HepG2 (cell line): ENCODE measurements at regions not wholly inside any gene's neighbourhood (a gene's known extent, or its start where the extent isn't known, plus 50 kb on each side); places are given as distances from the start of the nearest gene placed in this dataset.

ENCODE experiments used
- ATAC-seq: fragments of 200-7000 bp; cut with Tn5 transposase; 3 replicates; pipeline ENCODE4 v1.9.1; 2020; ENCODE audit warnings: mild to moderate bottlenecking, moderate library complexity
- BruUV-seq: library from RNA; stranded (reverse); fragments of 400-500 nt; replicated peaks from 2 replicates; lab custom pipeline; 2021; lab: Mats Ljungman, UMichigan
- CTCF ChIA-PET: fragments of 300-600 bp; formaldehyde crosslinking; extraction: SDS; loops from one replicate; lab custom pipeline; 2021; ENCODE audit warnings: low total read pairs, inconsistent platforms, low intra/inter-chr PET ratio; lab: Yijun Ruan, JAX
- POLR2A ChIA-PET: fragments of 350-600 bp; sonication (Branson Sonifier 250); formaldehyde crosslinking; loops from one replicate; lab custom pipeline; 2020; ENCODE audit warnings: antibody characterized with exemption, inconsistent platforms; lab: Yijun Ruan, JAX
- DNase-seq: peaks from one replicate; pipeline ENCODE4 v3.0.0-alpha.2; 2015; ENCODE audit warnings: low spot score
- FAIRE-seq: peaks from 3 replicates; lab custom pipeline; 2011; peaks lifted over from hg19 to GRCh38; lab: Jason Lieb, UNC
- H2AFZ ChIP-seq: one replicate; pipeline ENCODE4 v1.6.1; 2011; ENCODE audit warnings: low read length, inconsistent platforms
- H3K27ac ChIP-seq: fragments of 300-600 bp; 3 replicates; pipeline ENCODE4 v1.8.0; 2011; ENCODE audit warnings: mixed run types, mild to moderate bottlenecking, mixed read lengths, low read length, inconsistent platforms; ENCODE audit not compliant: insufficient read depth; ENCODE audit errors: extremely low read length
- H3K27me3 ChIP-seq, 2 experiments: fragments of 200-600 bp in 1 of 2; 2 replicates in 1 of 2; 3 replicates in 1 of 2; pipeline versions ENCODE4 v1.6.0 to v1.8.0; 2011; ENCODE audit warnings: low read length in 2 of 2, mild to moderate bottlenecking in 2 of 2, moderate library complexity in 2 of 2, inconsistent platforms in 1 of 2; ENCODE audit not compliant: insufficient read depth in 2 of 2, control insufficient read depth in 1 of 2
- H3K36me3 ChIP-seq, 2 experiments: fragments of 200-600 bp in 1 of 2; replicated peaks in 1 of 2; 2 replicates in 1 of 2; 3 replicates in 1 of 2; pipeline versions ENCODE4 v1.5.1 to v1.8.0; 2011; ENCODE audit warnings: low read length in 2 of 2, inconsistent platforms in 1 of 2; ENCODE audit not compliant: insufficient read depth in 2 of 2, control insufficient read depth in 1 of 2
- H3K4me1 ChIP-seq: 2 replicates; pipeline ENCODE4 v1.5.1; 2012; ENCODE audit warnings: low read length, inconsistent platforms; ENCODE audit not compliant: insufficient read depth
- H3K4me2 ChIP-seq: 2 replicates; pipeline ENCODE4 v1.6.0; 2011; ENCODE audit warnings: low read depth, low read length, inconsistent platforms
- H3K4me3 ChIP-seq, 3 experiments: fragments of 200-600 bp in 1 of 3; sonication (generic), shearing (Covaris generic) in 1 of 3; replicated peaks in 1 of 3; 2 replicates each; pipeline ENCODE4 v1.5.1; 2011 to 2016; ENCODE audit warnings: low read length in 3 of 3, inconsistent platforms in 2 of 3, low read depth in 2 of 3, mild to moderate bottlenecking in 2 of 3, control low read depth in 1 of 3, mixed read lengths in 1 of 3; ENCODE audit not compliant: insufficient read depth in 1 of 3
- H3K79me2 ChIP-seq: one replicate; pipeline ENCODE4 v1.6.1; 2011; ENCODE audit warnings: low read length, inconsistent platforms; ENCODE audit not compliant: insufficient read depth
- H3K9ac ChIP-seq: 2 replicates; pipeline ENCODE4 v1.6.0; 2011; ENCODE audit warnings: mild to moderate bottlenecking, low read depth, low read length, inconsistent platforms; ENCODE audit not compliant: insufficient read depth
- H3K9me3 ChIP-seq: 2 replicates; pipeline ENCODE4 v1.5.1; 2012; ENCODE audit warnings: mild to moderate bottlenecking, low read length
- H4K20me1 ChIP-seq: 2 replicates; pipeline ENCODE4 v1.6.0; 2011; ENCODE audit warnings: inconsistent platforms, mild to moderate bottlenecking, low read length, moderate library complexity; ENCODE audit not compliant: insufficient read depth
- CEBPB ChIP-seq: IDR thresholded peaks from 2 replicates; pipeline ENCODE4 v1.6.1; 2011; ENCODE audit warnings: low read depth, low read length, improper control_type of control experiment, borderline replicate concordance
- DNMT3B ChIP-seq: conservative IDR thresholded peaks from 2 replicates; pipeline ENCODE4 v1.6.1; 2016; ENCODE audit warnings: missing biosample characterization, control low read depth
- ZBTB20 ChIP-seq: sonication (generic); formaldehyde crosslinking; IDR thresholded peaks from 2 replicates; pipeline ENCODE4 v1.8.1; 2023; ENCODE audit warnings: missing genetic modification reagents, low read depth, mild to moderate bottlenecking, borderline replicate concordance
- ZBTB7A ChIP-seq: sonication (generic); formaldehyde crosslinking; IDR thresholded peaks from 2 replicates; pipeline ENCODE4 v1.8.0; 2022; ENCODE audit warnings: mild to moderate bottlenecking, missing genetic modification reagents
- ZNF274 ChIP-seq: sonication (generic); formaldehyde crosslinking; IDR thresholded peaks from 2 replicates; pipeline ENCODE4 v1.5.1; 2020; ENCODE audit warnings: mild to moderate bottlenecking, missing genetic modification reagents
- ZNF383 ChIP-seq: sonication (generic); formaldehyde crosslinking; IDR thresholded peaks from 2 replicates; pipeline ENCODE4 v1.4.0; 2020; ENCODE audit warnings: missing genetic modification reagents, mild to moderate bottlenecking, borderline replicate concordance
- ZNF563 ChIP-seq: sonication (generic); formaldehyde crosslinking; IDR thresholded peaks from 2 replicates; pipeline ENCODE4 v1.8.0; 2022; ENCODE audit warnings: mild to moderate bottlenecking, moderate library complexity, missing genetic modification reagents
- WGBS: methylation state at CpG from one replicate; pipeline ENCODE4 v1.1.6; 2017; ENCODE audit warnings: low lambda C conversion rate; 5-methylcytosine and 5-hydroxymethylcytosine counted together
- in situ Hi-C: cut with HindIII; loops from 2 replicates; pipeline ENCODE4 v1.10.0; 2017; ENCODE audit warnings: low pct_unique_long_range_greater_than_20kb; ENCODE audit not compliant: extremely low pct_ligation_motif_present
- intact Hi-C: fragments of 100-400 bp; cut with micrococcal nuclease; formaldehyde crosslinking; loops from one replicate; pipeline ENCODE4 v1.10.0; 2022; ENCODE audit not compliant: unreplicated experiment
- TF ChIP-seq, protein P1 (sequence below): sonication (generic); formaldehyde crosslinking; IDR thresholded peaks from 2 replicates; pipeline ENCODE4 v1.5.1; 2020; ENCODE audit warnings: missing genetic modification reagents, mild to moderate bottlenecking, borderline replicate concordance
- TF ChIP-seq, protein P2 (sequence below): sonication (generic); formaldehyde crosslinking; conservative IDR thresholded peaks from 2 replicates; pipeline ENCODE4 v1.4.0; 2020; ENCODE audit warnings: mild to moderate bottlenecking, missing genetic modification reagents, moderate library complexity

DNA sequence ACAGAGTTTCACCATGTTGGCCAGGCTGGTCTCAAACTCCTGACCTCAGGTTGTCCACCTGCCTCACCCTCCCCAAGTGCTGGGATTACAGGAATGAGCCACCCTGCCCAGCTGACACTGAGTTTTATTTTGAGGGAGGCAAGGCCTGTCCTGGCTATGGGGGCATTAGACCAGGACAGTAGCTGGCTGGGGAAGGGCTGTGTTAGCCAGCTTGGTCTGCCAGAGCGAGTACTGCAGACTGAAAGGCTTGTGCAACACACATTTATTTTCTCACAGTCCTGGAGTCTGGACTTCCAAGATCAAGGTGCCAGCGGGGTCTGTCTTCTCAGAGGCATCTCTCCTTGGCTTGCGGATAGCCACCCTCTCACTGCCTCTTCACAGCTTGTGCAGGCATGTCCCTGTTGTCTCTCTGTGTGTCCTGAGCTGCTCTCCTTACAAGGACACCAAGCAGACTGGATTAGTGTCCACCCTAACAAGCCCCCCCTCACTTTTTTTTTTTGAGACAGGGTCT, 59.4 kb upstream of the HAAO start:
- ChIA-PET CTCF (no interaction called here), POLR2A (no interaction called here)
- ATAC-seq (no peak), FAIRE-seq (no peak), DNase-seq (no peak)
- no peak overlapping the region; a peak in 1 of 6 replicates for H3K4me3 ChIP-seq
- H2AFZ ChIP-seq: no peak overlapping the region
- H3K36me3 ChIP-seq: no peaks in the 10 kb centered on the region
- H3K9ac ChIP-seq: no peak overlapping the region
- no TSS peak for BruUV-seq
- H3K27ac ChIP-seq: no peak overlapping the region
- H3K4me1 ChIP-seq: peaks cover 66% of the 10 kb centered on the region
- H3K4me2 ChIP-seq: no peak overlapping the region
- in situ Hi-C loops: loop anchor here (10.0 kb wide), 2 partner anchors 173 to 633 kb away; no protein-coding TSS in a partner anchor
- intact Hi-C loops: loop anchor here (10.0 kb wide), 2 partner anchors 633 to 693 kb away; no protein-coding TSS in a partner anchor
- no peaks in the 10 kb centered on the region for H3K79me2 ChIP-seq
- H3K9me3 ChIP-seq: no peaks in the 10 kb centered on the region
- WGBS: 52% methylated on average over 3 of the region's 3 CpGs
- TF ChIP-seq, protein P1, sequence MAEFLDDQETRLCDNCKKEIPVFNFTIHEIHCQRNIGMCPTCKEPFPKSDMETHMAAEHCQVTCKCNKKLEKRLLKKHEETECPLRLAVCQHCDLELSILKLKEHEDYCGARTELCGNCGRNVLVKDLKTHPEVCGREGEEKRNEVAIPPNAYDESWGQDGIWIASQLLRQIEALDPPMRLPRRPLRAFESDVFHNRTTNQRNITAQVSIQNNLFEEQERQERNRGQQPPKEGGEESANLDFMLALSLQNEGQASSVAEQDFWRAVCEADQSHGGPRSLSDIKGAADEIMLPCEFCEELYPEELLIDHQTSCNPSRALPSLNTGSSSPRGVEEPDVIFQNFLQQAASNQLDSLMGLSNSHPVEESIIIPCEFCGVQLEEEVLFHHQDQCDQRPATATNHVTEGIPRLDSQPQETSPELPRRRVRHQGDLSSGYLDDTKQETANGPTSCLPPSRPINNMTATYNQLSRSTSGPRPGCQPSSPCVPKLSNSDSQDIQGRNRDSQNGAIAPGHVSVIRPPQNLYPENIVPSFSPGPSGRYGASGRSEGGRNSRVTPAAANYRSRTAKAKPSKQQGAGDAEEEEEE (CRISPR knock-in tag): 0 out of 2 replicates have a peak, but pooled peaks have one; percentile 37
- TF ChIP-seq ZNF383 (no peak), ZNF274 (CRISPR knock-in tag) (0 out of 2 replicates have a peak, but pooled peaks have one; percentile 40), CEBPB (peak; percentile 13; the same call in 1 of the 2 replicates)
- peaks cover 0 to 16% of the 10 kb centered on the region in 2 experiments; a peak in 2 of 5 replicates for H3K27me3 ChIP-seq
- H4K20me1 ChIP-seq: no peaks in the 10 kb centered on the region

DNA sequence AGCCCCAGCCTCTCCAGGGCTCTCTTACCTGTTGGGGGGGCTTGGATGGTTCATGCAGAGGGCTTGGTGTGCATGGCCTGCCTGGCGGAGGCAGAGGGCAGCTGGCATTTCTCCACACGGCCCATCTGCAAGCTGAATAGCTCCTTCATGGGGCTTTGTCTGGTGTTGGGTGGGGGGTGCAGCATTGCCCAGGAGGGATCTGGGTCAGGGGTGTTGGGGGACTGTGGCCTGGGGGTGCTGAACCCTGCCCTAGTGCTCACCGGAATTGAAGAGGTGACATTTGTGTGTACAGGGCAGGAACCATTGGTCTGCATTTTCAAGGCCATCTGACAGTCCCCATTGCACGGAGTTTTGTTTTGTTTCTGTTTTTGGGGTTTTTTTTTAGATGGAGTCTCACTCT, 58.8 kb upstream of the HAAO start:
- Histone ChIP-seq H3K36me3 (no peaks in the 10 kb centered on the region), H2AFZ (no peak overlapping the region), H3K27ac (no peak overlapping the region), H3K27me3 (peaks cover 0 to 20% of the 10 kb centered on the region in 2 experiments; a peak in 2 of 5 replicates), H3K79me2 (no peaks in the 10 kb centered on the region), H3K4me1 (peaks cover 66% of the 10 kb centered on the region), H3K9ac (no peak overlapping the region), H4K20me1 (no peaks in the 10 kb centered on the region), H3K4me3 (peak overlapping the region in 1 of 3 experiments; percentile 7; a peak in 1 of 6 replicates), H3K9me3 (no peaks in the 10 kb centered on the region), H3K4me2 (peak overlapping the region; percentile 48)
- ChIA-PET POLR2A (no interaction called here), CTCF (no interaction called here)
- intact Hi-C loops: loop anchor here (10.0 kb wide), 2 partner anchors 634 to 694 kb away; no protein-coding TSS in a partner anchor
- no peak for ATAC-seq
- BruUV-seq: no TSS peak
- FAIRE-seq: no peak
- no peak for DNase-seq
- 0% methylated on average over 2 of the region's 4 CpGs for WGBS
- in situ Hi-C loops: loop anchor here (10.0 kb wide), 2 partner anchors 174 to 634 kb away; no protein-coding TSS in a partner anchor
- TF ChIP-seq DNMT3B (CRISPR knock-in tag) (no peak), ZNF563 (CRISPR knock-in tag) (0 out of 2 replicates have a peak, but pooled peaks have one; percentile 33), ZBTB7A (CRISPR knock-in tag) (peak; percentile 58; the same call in 1 of the 2 replicates), ZBTB20 (CRISPR knock-in tag) (no peak)
- TF ChIP-seq, protein P2, sequence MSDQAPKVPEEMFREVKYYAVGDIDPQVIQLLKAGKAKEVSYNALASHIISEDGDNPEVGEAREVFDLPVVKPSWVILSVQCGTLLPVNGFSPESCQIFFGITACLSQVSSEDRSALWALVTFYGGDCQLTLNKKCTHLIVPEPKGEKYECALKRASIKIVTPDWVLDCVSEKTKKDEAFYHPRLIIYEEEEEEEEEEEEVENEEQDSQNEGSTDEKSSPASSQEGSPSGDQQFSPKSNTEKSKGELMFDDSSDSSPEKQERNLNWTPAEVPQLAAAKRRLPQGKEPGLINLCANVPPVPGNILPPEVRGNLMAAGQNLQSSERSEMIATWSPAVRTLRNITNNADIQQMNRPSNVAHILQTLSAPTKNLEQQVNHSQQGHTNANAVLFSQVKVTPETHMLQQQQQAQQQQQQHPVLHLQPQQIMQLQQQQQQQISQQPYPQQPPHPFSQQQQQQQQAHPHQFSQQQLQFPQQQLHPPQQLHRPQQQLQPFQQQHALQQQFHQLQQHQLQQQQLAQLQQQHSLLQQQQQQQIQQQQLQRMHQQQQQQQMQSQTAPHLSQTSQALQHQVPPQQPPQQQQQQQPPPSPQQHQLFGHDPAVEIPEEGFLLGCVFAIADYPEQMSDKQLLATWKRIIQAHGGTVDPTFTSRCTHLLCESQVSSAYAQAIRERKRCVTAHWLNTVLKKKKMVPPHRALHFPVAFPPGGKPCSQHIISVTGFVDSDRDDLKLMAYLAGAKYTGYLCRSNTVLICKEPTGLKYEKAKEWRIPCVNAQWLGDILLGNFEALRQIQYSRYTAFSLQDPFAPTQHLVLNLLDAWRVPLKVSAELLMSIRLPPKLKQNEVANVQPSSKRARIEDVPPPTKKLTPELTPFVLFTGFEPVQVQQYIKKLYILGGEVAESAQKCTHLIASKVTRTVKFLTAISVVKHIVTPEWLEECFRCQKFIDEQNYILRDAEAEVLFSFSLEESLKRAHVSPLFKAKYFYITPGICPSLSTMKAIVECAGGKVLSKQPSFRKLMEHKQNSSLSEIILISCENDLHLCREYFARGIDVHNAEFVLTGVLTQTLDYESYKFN: 0 out of 2 replicates have a peak, but pooled peaks have one; percentile 12
